Thoracic aorta (tissue), 2 donors: ENCODE measurements at regions not wholly inside any gene's neighbourhood (a gene's known extent, or its start where the extent isn't known, plus 50 kb on each side); places are given as distances from the start of the nearest gene placed in this dataset.

ENCODE experiments used
- ATAC-seq: fragments of 150-250 bp; one replicate; pipeline ENCODE4 v1.8.0; 2017; ENCODE audit warnings: low read depth; ENCODE audit not compliant: insufficient number of reproducible peaks, low FRiP score
- DNase-seq: peaks from one replicate; pipeline ENCODE4 v3.0.0-alpha.2; 2020; ENCODE audit warnings: low spot score
- H3K27ac ChIP-seq, 2 donors: fragments of 200-600 bp; sonication (generic); 1 replicate in 1 of 2; 2 replicates in 1 of 2; pipeline ENCODE4 v1.5.1; 2016; ENCODE audit warnings: mild to moderate bottlenecking in 2 of 2, moderate library complexity in 2 of 2
- H3K27me3 ChIP-seq: fragments of 200-600 bp; sonication (generic); replicated peaks from 2 replicates; pipeline ENCODE4 v1.6.0; 2016; ENCODE audit warnings: mild to moderate bottlenecking; ENCODE audit not compliant: insufficient read depth
- H3K36me3 ChIP-seq: fragments of 200-600 bp; sonication (generic); one replicate; pipeline ENCODE4 v1.5.1; 2016
- H3K4me1 ChIP-seq, 2 donors: fragments of 200-600 bp; sonication (generic); 1 replicate in 1 of 2; 2 replicates in 1 of 2; pipeline versions ENCODE4 v1.5.1 to v1.6.0; 2016; ENCODE audit warnings: low read depth in 2 of 2, mild to moderate bottlenecking in 1 of 2; ENCODE audit not compliant: control insufficient read depth in 1 of 2
- H3K4me3 ChIP-seq: fragments of 200-600 bp; sonication (generic); 2 replicates; pipeline ENCODE4 v1.5.1; 2016; ENCODE audit warnings: mild to moderate bottlenecking
- H3K9me3 ChIP-seq: fragments of 200-600 bp; sonication (generic); 2 replicates; pipeline ENCODE4 v1.5.1; 2016
- TF ChIP-seq, protein P1 (sequence below): fragments of 200-600 bp; sonication (generic); IDR thresholded peaks from one replicate; pipeline ENCODE4 v1.5.1; 2019; ENCODE audit warnings: antibody characterized with exemption

DNA sequence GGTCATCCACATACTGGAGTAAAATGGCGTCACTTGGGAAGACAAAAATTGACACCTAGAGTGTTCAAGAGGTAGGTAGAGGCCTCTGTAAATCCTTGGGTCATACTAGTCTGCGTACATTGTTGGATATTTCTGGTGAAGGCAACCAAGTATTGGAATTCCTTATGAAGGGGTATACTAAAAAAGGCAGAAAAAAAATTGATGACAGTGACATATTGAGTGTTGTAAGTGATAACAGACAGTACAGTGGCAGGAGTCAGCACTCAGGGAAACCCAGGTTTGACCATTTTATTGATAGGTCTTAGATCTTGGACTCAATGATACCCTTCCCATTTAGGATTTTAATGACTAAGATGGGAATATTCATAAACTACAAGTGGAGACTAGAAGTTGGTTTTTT is 359.1 kb upstream of the VSTM2A start:
- no peak overlapping the region for H3K27ac ChIP-seq
- ATAC-seq (no peak), DNase-seq (no peak)
- H3K27me3 ChIP-seq = no peaks in the 10 kb centered on the region
- H3K36me3 ChIP-seq = no peaks in the 10 kb centered on the region
- no peaks in the 10 kb centered on the region for H3K4me1 ChIP-seq
- TF ChIP-seq, protein P1, sequence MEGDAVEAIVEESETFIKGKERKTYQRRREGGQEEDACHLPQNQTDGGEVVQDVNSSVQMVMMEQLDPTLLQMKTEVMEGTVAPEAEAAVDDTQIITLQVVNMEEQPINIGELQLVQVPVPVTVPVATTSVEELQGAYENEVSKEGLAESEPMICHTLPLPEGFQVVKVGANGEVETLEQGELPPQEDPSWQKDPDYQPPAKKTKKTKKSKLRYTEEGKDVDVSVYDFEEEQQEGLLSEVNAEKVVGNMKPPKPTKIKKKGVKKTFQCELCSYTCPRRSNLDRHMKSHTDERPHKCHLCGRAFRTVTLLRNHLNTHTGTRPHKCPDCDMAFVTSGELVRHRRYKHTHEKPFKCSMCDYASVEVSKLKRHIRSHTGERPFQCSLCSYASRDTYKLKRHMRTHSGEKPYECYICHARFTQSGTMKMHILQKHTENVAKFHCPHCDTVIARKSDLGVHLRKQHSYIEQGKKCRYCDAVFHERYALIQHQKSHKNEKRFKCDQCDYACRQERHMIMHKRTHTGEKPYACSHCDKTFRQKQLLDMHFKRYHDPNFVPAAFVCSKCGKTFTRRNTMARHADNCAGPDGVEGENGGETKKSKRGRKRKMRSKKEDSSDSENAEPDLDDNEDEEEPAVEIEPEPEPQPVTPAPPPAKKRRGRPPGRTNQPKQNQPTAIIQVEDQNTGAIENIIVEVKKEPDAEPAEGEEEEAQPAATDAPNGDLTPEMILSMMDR = no peak
- H3K4me3 ChIP-seq = no peak overlapping the region
- no peaks in the 10 kb centered on the region for H3K9me3 ChIP-seq

DNA sequence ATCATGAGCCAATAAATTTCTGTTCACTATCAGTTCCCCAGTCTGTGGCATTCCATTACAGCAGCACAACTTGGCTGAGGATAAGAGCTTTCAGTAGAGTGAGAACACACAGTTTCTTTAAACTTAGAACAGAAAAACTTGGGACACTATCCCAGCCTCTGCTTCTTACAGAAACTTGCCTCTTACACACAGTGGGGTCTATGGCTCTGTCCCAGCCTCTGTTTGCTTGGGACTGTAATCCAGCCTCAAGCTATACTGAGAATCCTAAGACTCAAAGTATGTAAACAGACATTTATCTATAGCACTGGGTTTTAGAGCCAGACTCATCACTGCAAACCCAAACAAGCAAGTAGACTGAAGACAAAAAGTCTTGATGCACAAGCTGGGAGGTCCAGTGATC is 355.8 kb upstream of the VSTM2A start:
- Histone ChIP-seq H3K9me3 (no peaks in the 10 kb centered on the region), H3K27me3 (no peaks in the 10 kb centered on the region), H3K36me3 (no peaks in the 10 kb centered on the region), H3K4me3 (no peak overlapping the region), H3K27ac (no peak overlapping the region), H3K4me1 (no peaks in the 10 kb centered on the region)
- TF ChIP-seq, protein P1 = no peak
- ATAC-seq = no peak
- DNase-seq = no peak

DNA sequence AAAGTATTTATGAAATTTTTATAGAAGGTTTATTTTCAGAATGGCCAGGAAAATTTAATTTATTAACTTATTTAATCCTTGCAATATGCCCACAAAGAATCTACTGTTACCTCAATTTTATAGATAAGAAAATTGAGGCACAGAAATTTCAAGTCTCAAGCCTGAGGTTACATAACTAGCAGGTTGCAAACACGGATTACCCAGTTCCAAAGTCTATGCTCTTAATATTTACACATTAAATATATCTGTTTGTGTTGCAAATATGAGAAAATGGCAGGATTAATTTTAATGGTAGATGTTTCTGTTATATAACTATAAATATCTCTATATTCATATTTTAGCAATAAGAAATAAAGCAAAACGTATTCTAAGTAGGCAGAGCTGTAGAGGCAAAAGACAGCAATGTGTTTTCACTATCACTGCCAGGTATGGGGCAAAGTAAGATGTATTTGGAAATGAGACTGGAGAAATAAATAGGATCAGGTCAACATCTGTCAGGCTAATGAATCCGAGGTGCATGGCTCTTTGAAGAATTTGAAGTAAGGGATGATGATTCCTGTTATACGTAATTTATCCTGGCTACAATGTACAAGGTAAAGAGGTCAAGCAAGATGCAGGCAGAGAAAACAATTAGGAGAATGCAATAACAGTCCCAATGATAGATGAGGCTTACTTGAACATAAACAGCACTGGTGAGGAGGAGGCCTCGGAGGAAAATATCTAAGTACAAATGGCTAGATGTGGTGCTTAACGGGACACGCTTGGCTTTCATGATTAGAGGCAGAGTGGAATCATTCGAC is 354.1 kb upstream of the VSTM2A start:
- TF ChIP-seq, protein P1 = no peak
- Histone ChIP-seq H3K9me3 (no peaks in the 10 kb centered on the region), H3K36me3 (no peaks in the 10 kb centered on the region), H3K4me3 (no peak overlapping the region), H3K4me1 (no peaks in the 10 kb centered on the region), H3K27ac (no peak overlapping the region), H3K27me3 (no peaks in the 10 kb centered on the region)
- DNase-seq (no peak), ATAC-seq (no peak)

DNA sequence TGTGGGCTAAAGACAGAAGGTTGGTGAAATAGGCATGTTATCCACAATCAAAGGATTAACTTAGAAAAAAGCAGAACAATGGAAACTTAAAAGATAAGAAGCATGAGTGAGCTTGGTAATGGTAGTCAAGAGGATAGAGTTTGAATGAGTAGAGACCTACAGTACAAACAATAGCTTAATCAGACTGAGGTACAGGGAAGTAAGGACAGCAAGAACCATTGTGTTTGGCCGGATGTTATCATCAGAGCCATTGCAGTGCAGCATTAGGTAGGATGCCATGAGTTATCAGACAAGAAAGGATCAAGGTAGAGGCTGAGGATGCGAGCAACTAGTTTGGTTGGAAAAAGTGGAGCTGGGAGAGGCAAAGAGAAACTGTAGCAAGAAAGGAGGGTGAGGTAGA is 353.3 kb upstream of the VSTM2A start:
- no peak for DNase-seq
- no peaks in the 10 kb centered on the region for H3K4me1 ChIP-seq
- H3K9me3 ChIP-seq = no peaks in the 10 kb centered on the region
- TF ChIP-seq, protein P1 = no peak
- no peak for ATAC-seq
- H3K27me3 ChIP-seq = no peaks in the 10 kb centered on the region
- no peak overlapping the region for H3K27ac ChIP-seq
- no peaks in the 10 kb centered on the region for H3K36me3 ChIP-seq
- no peak overlapping the region for H3K4me3 ChIP-seq

DNA sequence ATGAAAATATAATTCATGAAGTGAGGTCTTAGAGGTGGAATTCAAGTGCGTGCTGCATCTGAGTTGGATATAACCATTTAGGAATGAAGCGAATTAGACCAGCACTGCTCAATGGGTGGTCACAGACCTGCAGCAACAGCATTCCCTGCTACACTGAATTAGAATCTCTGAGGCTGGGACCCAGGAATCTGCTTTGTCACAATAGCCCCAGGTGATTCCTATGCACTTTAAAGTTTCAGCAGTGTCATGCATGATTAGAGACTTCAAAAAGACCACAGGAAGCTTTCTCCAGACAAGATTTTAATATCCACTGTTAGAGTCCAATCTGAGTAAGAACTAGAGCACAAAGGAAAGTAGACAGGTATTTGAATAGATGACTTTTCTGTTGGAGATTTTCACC is 352.8 kb upstream of the VSTM2A start:
- TF ChIP-seq, protein P1 = no peak
- Histone ChIP-seq H3K27me3 (no peaks in the 10 kb centered on the region), H3K9me3 (no peaks in the 10 kb centered on the region), H3K27ac (no peak overlapping the region), H3K36me3 (no peaks in the 10 kb centered on the region), H3K4me3 (no peak overlapping the region), H3K4me1 (no peaks in the 10 kb centered on the region)
- ATAC-seq = no peak
- DNase-seq = no peak
